HG03469 (cell line): ENCODE measurements at regions not wholly inside any gene's neighbourhood (a gene's known extent, or its start where the extent isn't known, plus 50 kb on each side); places are given as distances from the start of the nearest gene placed in this dataset.
A peak's percentile ranks its signal among the peaks of the same experiment; 100 is the strongest.

Source experiments
- ATAC-seq: cut with Tn5 transposase; IDR thresholded peaks from one replicate; pipeline ENCODE4 v1.9.1; 2021; ENCODE audit warnings: mild to moderate bottlenecking, moderate library complexity, moderate number of reproducible peaks; ENCODE audit not compliant: unreplicated experiment

DNA sequence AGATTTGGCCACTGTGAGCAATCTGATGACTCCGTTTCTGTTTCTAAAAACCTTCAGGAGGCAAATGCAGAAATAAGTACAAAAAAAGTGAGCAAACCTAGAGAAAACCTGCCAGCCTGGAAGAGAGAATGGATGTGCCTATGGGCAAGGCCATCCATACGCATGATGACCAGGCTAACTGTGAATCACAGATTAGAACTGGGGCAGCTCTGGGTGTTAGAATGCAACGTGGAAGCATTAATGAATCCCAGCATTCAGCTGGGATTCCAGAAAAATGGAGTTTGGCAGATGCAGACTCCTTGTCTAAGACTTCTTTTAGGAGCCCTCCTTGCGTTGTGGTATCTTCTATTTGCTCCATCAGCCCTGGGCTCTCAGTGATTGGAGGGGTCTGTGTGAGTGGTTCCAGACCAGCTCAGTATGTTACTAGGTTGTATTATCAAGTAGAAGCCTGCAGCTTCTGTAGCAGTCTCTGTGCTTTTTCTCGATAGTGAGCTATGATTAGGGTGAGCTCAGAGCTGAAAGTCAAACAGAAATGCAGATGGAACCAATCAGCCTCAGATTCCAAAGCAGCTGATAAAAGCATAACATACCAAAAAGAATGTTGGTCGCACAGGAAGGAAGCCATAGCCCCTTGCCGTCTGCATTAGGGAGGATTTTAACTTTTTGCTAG, 154.0 kb downstream of the PSMG1 start:
- no peak for ATAC-seq

DNA sequence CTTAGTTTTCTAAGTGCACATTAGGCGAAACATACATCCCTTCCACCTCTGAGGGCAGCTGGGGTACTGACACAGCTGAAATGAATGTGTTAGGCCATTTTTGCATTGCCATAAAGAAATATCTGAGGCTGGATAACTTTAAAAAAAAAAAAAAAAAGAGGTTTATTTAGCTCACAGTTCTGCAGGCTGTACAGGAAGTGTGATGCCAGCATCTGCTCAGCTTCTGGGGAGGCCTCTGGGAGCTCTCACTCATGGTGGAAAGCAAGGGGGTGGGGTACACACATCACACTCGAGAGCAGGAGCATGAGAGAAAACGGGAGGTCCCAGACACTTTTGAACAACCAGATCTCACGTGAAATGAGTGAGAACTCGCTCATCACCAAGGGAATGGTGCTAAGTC, 158.1 kb downstream of the PSMG1 start:
- ATAC-seq = no peak

DNA sequence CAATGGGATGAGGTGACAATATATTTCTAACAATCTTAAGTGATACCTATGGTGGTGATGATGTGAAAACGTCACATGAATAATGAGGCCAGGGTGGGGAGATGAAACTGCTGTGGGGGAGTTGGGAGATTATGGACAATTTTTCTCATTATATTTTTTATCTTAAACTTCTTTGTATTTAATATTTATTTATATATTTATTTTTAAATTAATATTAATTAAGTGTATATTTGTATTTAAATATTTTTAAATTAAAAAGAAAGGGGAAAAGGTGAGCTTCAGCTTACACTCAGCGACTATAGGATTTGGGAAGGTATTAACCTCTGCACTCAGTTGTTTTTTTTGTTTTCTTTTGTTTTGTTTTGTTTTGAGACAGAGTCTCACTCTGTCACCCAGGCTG, 158.7 kb downstream of the PSMG1 start:
- ATAC-seq = no peak

DNA sequence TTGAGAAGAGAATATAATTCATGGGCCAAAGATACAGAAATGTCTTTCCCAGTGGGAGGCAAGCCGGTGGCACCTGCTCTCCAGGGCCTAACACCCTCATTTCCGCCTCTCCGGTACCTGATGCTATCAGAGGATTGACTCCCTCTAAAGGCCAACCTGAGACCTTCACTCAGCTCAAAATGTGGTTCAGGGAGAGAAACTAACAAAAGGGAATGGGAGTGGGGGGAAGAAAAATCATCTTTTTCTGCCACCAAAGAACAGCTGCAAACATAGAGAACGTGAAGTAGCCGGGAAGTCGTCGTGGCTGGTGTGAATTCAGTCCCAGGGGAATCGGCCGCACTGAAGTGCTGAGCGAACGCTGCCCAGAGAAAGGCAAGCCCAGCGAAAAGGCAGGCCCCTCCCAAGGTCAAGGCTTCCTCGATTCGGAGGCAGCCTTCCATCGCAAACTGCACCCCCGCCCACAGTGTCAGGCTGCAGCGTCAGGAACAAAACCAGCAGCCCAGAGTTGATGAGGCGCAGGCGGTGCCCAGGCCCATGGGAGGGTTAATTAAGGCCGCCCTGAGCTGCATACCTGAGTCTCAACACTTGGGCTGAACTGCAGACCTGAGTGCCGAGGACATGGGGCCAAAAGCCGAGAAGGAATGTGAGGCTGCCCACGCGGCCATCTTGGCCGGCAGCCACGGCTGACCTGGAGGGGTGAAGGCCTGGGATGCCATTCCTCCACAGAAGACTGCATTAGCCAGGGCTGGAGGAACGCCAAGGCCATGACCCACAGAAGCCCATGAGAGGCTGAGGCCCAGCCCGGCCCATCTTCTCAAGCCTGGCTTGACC, 160.2 kb downstream of the PSMG1 start:
- no peak for ATAC-seq

DNA sequence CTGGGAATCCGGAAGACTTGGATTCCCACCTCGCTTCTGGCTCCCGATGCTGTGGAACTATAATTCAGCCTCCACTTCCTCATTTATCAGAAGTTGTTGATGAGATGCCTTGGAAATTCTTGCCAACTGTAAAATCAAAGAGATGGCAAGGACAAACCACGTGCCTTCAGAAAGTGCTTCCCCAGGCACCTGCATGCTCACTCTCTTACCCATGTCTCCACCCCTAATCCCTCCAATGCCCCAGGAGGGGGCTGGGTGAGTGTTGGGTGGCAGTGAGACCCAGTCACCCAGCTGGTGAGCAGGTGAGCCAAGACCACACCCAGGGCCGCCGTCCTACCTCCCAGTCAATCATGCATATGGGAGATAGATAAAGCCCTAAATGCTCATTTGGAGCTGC, 160.8 kb downstream of the PSMG1 start:
- ATAC-seq = no peak

DNA sequence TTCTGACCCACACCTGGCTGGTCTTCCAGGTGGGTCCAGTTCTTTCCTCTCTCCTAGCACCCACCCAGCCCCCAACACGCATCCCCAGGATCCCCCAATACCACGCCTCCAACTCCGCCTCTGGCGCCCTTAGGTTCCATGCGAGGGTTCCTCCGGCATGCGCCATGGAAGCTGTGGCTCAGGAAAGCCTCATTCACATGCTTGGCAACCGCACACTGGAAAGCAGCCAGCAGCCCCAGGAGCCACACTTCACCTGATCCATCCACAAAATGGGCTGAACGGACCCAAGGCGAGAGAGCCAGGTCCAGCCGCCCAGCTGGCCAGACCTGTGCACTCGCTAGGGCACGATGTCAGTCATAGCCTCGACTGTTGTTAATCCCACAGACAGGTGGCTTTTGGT, 161.2 kb downstream of the PSMG1 start:
- no peak for ATAC-seq

DNA sequence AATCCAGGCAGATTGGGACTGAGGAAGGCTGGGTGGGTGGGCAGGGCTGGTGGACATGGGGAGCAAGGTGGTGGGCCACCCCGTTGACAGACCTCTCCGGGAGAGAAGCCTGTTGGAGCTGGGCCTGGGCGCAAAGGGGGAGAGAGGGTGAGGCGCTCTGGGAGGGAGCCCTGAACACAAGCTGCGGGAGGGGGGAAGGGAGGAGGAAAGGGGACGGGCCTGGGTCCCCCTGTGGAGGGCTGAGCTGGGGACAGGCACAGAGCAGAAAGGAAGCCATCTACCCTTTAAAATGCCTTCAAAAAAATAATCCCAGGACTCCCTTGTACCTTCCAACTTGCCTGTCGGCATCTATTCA, 161.8 kb downstream of the PSMG1 start:
- no peak for ATAC-seq

DNA sequence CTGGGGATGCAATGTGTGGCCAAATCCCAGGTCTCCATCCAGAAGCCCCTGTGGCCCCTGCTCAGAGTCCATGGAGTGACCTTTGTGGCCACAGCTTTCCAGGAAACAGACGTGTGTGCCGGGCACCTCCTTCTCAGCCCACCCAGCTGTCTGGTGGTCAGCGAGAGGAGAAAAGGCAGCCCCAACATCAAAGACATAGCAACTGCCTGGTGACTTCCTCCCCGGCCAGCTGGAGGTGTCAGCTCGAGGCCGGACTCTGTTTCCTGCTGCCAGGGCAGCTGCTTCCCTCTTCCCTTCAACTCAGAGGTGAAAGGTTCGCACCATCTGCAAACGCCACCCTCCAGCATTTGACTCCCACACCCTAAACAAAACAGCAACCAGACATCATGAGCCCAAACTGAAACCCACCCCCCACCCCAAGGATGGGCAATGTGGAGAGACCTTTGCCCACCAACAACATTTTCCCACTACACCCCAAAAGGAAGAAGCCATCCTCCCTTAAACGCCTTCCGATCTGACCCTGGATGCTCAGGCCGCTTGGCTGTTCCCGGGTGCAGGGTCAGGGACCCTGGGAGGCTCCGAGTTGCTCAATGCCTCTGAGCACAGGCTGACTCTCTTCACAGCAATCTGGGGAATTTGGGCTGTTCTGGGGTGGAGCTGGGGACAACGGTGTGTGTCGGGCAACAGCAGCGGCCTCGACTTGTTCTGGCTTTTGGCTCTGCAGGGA, 162.3 kb downstream of the PSMG1 start:
- no peak for ATAC-seq

DNA sequence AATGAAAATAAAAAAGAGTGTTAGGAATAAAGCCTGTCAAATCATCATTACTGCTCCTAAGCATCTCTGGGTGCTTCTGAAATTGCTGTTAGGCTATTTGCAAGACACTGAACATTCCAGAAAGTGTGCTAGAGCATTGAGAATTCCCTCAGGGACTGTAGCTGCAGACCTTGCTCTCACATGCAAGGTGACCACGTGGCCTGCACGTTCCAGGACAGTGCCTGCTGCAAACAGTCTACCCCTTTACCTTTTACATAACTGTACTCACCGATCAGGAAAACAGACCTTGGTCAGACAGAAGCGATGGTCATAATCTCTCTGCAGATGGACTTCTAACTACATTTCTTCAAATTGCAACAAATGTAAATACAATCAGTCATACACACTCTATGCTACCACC, 164.5 kb downstream of the PSMG1 start:
- ATAC-seq = no peak

DNA sequence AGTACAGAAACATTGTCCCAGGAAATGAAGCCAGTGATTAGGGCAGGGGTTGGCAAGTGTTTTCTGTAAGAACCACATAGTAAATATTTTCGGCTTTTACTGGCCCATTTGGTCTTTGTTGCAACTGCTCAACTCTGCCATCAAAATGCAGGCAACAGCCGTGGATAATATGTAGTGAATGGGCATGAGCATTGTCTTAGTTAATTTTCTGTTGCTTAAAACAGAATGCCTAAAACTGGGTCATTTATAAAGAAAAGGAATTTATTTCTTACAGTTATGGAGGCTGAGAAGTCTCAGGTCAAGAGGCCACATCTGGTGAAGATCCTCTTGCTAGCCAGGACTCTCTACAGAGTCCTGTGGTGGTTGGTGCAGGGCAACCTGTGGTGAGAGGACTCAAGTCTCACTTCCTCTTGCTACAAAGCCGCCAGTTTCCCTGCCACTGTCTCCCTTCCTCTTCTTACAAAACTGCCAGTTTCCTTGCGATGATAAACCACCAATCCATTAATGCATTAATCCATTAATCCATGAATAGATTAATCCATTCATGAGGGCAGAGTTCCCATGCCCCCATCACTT, 166.4 kb downstream of the PSMG1 start:
- ATAC-seq = peak; percentile 92

DNA sequence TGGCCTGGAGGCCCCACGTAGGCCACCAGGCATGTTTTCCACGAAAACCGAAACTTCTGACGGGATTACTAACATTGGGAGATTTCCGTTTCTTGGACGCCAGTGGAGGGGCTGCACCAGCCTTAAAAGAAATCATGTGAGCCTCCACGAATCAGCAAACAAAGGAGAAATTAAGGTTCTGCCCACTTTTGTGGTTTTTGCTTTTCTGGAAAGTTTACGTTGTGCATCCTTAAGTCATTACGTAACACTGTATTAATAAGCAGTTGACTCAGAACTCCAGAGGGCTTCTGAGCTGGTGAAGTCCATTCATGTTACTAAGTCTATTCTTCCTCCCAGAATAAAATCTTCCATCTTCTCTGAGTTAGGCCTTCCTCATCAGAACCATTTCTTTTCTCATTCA, 168.5 kb downstream of the PSMG1 start:
- no peak for ATAC-seq

DNA sequence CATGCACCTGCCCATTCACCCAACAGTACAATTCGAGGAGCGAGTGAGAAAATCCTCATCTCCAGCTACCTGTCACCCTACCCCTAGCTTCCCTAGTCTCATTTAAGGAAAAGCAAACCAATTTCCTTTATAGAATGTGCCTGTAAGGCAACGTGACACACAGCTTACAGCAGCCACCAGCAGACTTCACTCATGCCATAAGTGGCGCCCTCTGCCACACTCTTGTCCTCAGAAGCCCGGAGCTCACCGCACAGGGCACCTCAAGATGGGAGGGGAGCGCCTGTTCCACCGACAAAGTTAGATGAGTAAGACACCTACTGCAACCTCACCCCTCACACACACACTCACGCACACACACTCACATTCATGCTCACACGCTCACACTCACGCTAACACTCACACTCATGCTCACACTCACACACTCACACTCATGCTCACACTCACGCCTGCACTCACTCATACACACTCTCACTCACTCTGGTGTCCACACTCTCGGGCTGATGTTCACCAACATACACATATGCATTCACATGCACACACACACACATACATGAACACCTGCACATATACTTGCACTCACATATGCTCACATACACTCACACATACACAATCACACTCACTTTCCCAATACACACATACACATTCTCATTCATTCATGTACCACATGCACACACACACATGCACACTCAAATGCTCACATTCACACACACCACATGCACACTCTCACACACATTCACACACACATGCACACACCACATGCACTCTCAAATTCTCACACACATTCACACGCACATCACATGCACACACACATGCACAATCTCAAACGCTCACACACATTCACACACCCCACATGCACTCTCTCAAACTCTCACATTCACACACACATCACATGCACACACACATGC, 170.7 kb downstream of the PSMG1 start:
- no peak for ATAC-seq

DNA sequence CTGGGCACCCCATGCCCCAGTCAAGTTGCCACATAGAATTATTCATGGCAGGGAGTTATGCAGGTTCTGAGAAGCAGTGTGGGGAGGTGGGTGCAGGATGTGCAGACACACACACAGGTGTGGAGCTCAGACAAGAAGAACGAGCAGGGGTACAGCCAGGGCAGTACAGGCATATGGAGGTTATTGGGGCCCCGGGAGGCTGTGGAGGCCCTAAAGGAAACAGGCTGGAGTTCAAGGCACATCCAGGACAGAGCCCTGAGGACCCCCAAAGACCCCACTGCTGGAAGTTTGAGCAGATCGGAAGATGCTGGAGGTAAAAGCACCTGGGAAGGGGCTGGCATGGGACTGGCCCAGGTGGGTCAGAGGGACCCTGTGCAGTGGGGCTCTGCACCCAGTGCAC, 171.3 kb downstream of the PSMG1 start:
- ATAC-seq = no peak

DNA sequence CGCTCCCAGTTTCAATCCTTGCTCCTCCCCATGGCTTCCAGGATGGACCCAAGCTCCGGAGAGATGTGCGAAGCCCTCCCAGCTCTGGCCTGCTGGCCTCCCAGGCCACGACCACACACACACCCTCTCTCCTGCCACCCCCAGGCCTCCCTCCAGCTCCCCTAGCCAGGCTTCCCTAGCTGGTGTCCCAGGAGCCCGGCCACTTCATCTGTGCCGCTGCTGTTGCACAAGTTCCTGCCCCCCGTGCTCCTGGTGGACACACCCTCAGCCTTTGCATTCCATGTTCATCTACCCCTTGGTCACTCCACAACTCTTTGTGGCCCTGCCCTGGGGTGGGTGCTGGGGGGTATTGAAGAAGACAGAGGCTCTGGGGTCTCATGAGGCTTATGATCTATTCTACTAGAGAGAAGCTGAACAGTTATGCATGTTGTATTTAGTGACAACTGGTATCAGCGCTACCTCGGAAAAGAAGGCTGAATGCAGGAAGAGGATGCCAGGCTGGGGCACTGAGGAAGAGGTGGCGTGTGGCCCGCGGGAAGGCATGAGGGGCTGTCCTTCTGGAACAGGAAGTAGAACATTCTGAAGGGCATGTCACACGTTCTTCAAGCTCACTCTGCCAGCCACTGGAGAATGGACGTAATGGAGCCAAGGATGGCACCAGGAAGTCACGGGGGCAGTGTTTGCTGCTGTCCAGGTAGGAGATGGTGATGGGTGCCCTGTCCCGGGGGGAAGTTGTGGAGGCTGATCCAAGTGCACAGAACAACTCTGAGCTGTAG, 172.4 kb downstream of the PSMG1 start:
- no peak for ATAC-seq

DNA sequence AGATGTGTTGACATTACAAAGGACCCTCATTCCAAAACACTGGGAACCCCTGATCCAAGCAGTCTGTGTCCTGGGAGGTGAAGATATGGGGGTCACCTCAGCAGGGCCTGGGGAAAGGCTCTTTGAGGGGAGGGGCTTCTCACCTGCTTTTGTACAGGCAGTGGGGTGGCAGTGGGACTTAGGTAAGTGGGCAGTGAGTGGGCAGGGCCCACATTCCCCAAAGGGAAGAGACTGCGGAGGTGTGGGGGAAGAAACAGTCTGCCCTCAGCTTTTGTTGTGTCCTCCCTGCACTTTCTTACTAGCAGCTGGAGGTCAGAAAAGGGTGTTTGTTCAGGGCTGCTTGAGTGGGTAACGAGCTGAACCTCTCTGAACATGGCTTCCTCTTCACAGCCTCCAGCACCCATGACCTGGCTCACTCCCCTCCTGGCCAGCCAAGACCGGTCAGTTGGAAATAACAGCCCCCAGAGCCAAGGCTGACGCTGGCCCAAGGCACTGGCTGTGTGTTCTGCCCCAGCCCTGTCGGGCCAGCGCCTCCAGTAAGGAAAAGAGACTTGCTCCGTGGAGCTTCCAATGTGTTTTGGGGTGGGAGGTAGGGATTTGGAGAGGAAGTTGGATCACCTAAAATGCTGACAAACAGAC, 173.5 kb downstream of the PSMG1 start:
- no peak for ATAC-seq

DNA sequence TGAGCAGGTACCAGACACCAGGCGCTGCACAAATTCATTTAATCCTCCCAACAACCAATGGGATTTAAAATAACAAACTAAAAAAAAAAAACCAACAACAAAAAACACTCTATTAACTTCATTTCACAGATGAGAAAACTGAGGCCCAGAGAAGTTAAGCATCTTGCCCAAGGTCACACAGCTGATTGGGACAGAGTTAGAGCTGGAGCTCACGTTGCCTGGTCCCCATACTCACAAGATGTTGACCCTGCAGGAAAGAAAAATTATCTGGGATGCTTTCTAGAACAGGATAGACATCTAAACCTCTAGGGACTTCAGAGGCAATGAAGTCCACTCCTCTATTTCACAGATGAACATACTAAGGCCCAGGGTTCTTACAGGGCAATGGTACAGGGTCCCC, 175.3 kb downstream of the PSMG1 start:
- ATAC-seq = no peak

DNA sequence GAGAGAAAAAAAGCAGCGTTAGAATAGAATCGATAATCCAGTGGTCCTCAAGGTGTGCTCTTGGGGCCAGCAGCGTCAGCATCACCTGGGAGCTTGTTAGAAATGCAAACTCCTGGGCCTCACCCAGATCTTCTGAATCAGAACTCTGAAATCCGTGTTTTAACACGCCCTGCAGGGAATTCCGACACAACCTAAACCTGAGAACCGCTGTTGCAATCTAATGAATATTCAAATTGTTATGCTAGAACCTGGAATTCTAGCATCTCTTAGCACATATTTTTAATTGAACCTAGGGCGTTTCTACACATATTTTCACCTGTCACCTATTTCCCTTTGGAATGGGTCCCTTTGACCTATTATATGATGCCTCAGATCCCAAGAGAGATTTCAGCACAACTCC, 175.7 kb downstream of the PSMG1 start:
- no peak for ATAC-seq

DNA sequence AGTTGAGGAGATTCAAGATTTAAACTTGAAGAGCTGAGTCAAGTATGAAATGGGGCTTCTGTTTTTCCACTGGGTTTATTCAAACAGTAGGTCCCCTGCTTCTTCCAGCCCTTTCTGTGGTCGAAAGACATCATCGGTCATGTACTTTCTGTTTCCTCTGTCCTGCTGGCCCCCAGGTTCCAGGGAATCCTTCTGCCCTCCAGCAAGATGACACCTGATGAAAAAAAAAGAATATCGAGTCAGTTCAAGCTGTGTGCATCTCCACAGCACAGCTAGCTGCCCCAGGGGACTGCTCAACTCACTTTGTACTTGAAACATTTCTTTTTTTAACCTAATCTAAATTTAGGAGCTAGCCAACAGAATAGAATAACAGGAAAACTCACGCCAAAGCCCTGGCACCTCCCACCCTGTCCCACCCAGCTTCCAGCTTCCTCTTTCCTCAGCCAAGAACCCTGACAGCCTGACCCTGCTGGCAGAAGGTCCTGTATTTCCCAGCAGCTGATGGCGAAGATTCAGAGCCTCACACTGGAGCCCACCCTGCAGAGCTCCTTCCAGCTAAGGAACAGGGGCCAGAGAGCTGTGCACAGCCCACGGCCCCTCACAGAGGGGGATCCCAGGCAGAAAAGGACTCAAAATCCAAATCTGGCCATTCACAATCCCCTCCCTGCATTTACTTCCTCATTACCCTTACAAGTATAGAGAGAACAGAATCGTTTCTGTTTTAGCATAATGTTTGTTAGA, 176.5 kb downstream of the PSMG1 start:
- ATAC-seq = no peak

DNA sequence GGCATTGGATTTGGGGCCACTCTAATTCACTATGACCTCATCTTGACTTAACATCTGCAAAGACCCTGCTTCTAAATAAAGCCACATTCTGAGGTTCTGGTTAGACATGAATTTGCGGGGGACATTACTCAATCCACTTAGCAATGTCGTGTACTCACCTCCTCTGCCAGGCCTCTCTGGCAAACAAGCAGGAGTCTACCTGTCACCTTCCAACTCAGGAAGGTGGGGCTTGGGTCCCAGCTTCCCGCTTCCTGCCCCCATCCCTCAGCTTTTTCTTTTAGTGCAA, 177.8 kb downstream of the PSMG1 start:
- ATAC-seq = no peak
